GM18861 (cell line): ENCODE measurements at regions not wholly inside any gene's neighbourhood (a gene's known extent, or its start where the extent isn't known, plus 50 kb on each side); places are given as distances from the start of the nearest gene placed in this dataset.
A peak's percentile ranks its signal among the peaks of the same experiment; 100 is the strongest.

Experiments
- ATAC-seq: cut with Tn5 transposase; IDR thresholded peaks from one replicate; pipeline ENCODE4 v1.9.1; 2021; ENCODE audit not compliant: unreplicated experiment

- no peak for ATAC-seq
Observed at GRCh38 chr12:125267114-125267513, 201.9 kb downstream of the AACS start.

- ATAC-seq = no peak
Observed at GRCh38 chr12:125269276-125269675, 204.0 kb downstream of the AACS start.

GRCh38 chr12:125271892-125272291, 206.7 kb downstream of the AACS start:
- no peak for ATAC-seq

GRCh38 chr12:125272383-125272933, 207.2 kb downstream of the AACS start:
- no peak for ATAC-seq

- no peak for ATAC-seq
Observed at GRCh38 chr12:125276567-125276966, 211.3 kb downstream of the AACS start.

GRCh38 chr12:125280482-125281377, 215.5 kb downstream of the AACS start:
- no peak for ATAC-seq

GRCh38 chr12:125282921-125283320, 217.7 kb downstream of the AACS start:
- no peak for ATAC-seq

GRCh38 chr12:125283521-125283920, 218.3 kb downstream of the AACS start:
- ATAC-seq = no peak

GRCh38 chr12:125284087-125284486, 218.9 kb downstream of the AACS start:
- no peak for ATAC-seq

- ATAC-seq = no peak
Observed at GRCh38 chr12:125284945-125285685, 219.9 kb downstream of the AACS start.

GRCh38 chr12:125286005-125286727, 220.9 kb downstream of the AACS start:
- no peak for ATAC-seq

GRCh38 chr12:125287155-125287847, 222.1 kb downstream of the AACS start:
- peak; percentile 61 for ATAC-seq

- no peak for ATAC-seq
Observed at GRCh38 chr12:125288931-125289928, 224.0 kb downstream of the AACS start.

GRCh38 chr12:125289970-125290369, 224.7 kb downstream of the AACS start:
- ATAC-seq = no peak

GRCh38 chr12:125292700-125293099, 227.5 kb downstream of the AACS start:
- no peak for ATAC-seq

GRCh38 chr12:125295550-125295949, 230.3 kb downstream of the AACS start:
- ATAC-seq = no peak

- no peak for ATAC-seq
Observed at GRCh38 chr12:125296701-125297100, 231.5 kb downstream of the AACS start.

- ATAC-seq = no peak
Observed at GRCh38 chr12:125299840-125300239, 234.6 kb downstream of the AACS start.

GRCh38 chr12:125300249-125300648, 235.0 kb downstream of the AACS start:
- ATAC-seq = no peak
